Adrenal gland (tissue), 5 donors: ENCODE measurements at regions not wholly inside any gene's neighbourhood (a gene's known extent, or its start where the extent isn't known, plus 50 kb on each side); places are given as distances from the start of the nearest gene placed in this dataset.

ENCODE experiments used
- CTCF ChIP-seq, 6 experiments: fragments of 450-650 bp in 4 of 6; fragments of 200-600 bp in 2 of 6; sonication (generic) in 1 of 6; IDR thresholded peaks; 1 replicate in 5 of 6; 2 replicates in 1 of 6; pipeline versions ENCODE4 v1.5.1 to v1.8.0; 2016 to 2021; ENCODE audit warnings: antibody characterized with exemption in 6 of 6, mild to moderate bottlenecking in 2 of 6, moderate library complexity in 1 of 6
- POLR2A ChIP-seq, 2 donors: fragments of 450-650 bp; IDR thresholded peaks; one replicate each; pipeline ENCODE4 v1.6.1; 2017; ENCODE audit warnings: antibody characterized with exemption in 2 of 2, mild to moderate bottlenecking in 2 of 2, moderate library complexity in 1 of 2
- donor health status: DM: no; HTN: no; CAD: no.

- TF ChIP-seq CTCF (IDR thresholded peaks at IDR 0.05) (no peak), POLR2A (IDR thresholded peaks at IDR 0.05) (no peak)
These were observed 834.0 kb downstream of the C4orf33 start for GRCh38 chr4:129929984-129930383.
